Superior temporal gyrus (tissue), 1 donor: ENCODE measurements at regions not wholly inside any gene's neighbourhood (a gene's known extent, or its start where the extent isn't known, plus 50 kb on each side); places are given as distances from the start of the nearest gene placed in this dataset.

Source experiments
- DNase-seq: peaks from one replicate; pipeline ENCODE4 v3.0.0-alpha.2; 2016; ENCODE audit errors: extremely low spot score

DNA sequence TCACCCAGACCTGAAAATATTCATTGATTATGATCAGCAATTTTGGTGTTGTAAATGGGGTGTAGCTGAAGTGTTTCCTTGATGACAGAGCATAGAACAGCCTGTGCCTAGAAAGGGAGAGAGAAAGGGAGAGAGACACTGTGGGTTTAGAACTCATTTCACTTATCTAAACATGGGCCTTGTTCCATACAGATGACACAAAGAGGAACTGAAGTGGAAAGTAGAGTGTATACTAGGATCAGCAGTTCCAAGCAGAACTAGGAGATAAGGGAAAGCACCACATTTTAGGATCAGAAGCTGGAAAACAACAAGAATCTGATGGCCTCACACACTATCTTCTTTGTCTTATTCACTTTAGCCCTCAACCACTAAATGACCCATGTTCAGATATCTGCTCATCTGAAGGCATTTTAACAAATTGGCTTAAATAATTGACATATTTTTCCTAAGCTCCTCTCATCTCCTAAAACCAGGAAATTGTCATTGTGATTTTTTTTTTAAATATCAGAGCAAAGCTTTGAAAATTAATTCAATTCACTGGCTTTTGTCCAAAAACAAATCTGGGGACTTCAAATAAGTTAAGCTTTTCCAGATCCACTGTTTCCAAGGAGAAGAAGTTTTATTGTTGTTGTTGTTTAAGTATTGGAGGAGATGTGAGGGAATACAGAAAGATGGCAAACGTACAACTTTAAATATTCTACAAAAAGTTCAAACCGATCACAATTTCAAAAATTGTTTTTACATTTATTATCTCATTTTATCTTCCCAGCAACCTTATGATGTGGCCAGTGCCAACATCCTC lies 103.8 kb downstream of the LYPLAL1 start:
- DNase-seq = no peak

DNA sequence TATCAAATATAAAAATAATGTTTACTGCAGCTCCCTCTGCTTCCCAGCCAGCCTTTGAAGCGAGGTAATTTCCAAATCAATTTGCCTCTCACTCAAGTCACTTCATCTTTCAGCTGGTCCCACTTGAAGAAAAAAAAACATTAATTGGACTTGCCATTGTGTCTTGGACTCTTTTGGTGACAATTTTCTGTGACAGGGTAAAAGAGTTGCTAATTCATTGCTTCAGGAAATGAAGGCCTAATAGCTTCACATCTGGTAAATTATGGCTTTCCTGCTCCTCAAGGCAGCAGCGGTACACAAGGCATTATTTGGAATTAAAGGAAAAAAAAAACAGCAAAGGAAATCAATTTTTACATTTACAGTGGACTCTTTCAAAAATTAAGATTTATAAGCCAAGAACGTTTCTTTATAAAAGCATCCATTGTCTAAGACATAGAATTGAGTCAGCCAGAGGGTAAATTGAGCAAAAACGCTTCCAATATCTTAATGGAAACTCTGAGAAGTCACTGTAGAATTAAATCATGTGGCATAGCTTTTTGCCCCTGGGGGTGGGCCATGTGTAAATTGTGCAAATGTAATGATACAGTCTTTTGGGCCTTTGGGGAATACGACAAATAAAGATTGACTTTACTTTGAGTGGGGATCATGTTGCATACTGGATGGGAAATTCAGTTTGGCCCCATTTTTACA lies 102.5 kb downstream of the LYPLAL1 start:
- no peak for DNase-seq

DNA sequence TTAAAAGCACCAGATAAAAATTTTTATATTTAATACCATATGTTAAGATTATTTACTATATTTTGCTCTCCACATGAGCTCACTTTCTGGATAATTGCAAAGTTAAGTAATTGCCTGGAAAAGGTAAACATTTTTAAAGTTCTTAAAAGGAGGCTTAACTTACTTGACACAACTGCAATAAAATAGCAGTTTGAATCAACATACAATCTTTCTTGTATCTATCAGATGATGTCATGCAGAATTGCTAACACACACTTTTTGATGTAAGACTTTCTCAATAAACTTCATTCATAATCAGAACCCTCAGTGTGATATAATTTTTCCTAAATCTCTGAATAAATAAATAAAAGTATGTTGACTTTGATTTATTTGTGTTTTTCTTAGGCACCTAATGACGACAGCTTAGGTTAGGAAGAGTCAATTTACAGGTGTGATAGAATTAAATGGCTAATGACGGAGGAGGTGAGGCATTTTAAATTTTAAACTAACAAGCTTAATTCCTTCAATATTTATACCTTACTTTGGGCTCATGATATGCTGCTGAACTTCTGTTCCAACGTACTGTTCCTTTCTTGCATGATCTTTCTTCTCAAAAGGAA lies 99.5 kb downstream of the LYPLAL1 start:
- no peak for DNase-seq

DNA sequence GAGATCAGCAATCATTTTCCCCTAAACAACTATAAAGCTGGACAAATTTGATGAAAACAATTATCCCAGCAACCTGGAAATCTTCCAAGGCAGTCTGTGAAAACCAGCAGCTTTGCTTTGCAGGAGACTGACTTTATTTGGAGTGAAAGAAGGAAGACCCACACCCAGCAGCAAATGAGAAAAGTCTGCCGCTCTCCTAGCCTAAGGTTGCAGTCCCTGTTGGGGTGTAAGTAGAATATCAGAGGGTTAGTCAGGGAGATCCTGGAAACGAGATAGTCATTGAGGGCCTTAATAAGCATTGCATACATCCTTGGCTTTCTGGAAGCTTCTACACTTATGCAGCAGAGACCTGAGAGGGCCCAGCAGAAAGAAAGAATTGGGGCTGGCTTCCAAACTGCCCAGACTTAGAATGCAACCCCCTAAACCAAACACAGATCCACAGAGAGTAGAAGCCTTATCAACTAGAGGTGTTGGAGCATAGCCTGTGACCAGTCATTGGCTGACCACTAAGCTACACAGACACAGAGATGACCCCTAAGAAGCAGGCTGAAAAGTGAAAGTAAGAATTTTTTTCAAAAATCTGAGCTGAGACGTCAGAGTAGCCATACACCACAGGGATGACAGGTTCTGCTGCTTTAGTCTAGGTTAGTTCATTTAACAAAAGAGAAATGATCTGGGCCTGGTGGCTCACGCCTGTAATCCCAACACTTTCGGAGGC lies 98.3 kb downstream of the LYPLAL1 start:
- no peak for DNase-seq

DNA sequence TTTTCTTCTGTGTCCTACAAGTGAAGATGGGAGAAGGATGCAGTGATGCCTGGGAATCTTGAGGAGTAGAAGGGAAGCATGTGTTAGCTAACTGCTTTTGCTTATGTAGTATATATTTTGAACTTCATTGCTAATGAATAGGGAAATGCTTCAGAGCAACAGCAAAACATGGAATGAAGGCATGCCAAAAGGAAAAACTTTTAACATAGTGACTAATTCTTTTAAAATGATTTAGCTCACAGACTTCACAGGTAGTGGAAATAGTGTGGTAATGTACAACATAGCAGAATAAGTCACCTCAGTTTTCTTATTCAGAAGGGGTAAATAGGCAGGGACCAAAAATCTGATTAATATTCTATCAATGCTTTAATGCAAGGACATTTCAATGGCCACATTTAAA lies 95.5 kb downstream of the LYPLAL1 start:
- no peak for DNase-seq

DNA sequence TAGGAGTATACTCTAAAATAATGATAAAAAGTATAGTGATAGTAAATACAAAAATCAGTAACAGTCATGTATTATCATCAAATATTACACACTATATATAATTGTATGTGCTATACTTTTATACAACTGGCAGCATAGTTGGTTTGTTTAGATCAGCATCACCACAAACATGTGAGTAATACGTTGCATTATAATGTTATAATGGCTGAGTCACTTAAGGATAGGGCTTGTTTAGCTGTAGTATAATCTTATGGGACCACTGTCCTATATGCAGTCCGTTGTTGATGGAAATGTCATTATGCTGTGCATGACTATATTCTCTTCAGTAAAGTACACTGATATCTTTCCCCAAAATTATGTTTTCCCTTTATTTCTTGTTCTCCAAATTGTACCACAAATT lies 92.8 kb downstream of the LYPLAL1 start:
- no peak for DNase-seq

DNA sequence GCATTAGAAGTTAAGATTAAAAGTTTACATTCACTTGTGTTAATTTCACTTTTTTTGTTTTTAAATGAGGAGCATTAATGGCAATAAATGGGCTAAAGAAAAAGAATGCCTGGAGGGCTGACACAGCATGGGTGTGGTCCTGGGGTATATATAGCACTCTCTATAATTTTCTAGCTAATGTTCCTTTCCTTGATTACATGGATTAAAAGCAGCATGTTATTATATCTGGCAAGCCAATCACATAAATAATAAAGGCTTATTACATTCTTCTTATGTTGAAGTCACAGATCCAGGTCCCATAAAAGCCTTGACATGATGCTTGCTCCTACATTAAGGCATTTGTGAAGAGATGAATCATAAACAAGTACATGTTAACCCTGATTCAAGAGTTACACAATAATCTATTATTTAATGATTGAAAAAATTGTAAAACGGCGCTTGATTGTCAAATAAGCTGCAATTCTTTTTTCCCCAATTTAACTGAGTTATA lies 91.4 kb downstream of the LYPLAL1 start:
- DNase-seq = no peak

DNA sequence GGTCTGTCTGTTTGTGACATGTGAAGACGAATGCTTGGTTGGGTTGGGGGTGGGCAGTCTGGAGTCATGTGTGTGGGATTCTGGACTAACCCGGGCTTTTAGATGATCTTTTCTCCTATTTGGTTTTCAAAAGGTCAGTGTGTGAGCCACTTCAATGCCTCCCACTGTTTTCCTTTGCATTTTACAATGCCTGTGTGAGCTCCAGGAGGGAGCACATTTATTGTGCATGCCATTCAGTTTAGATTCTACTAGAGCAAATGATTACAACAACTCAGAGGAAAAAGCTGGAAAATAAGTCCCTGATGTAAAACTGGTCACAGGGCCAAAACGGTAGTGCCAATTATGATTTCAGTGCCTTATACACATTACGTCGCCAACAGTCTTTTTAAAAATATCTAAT lies 90.9 kb downstream of the LYPLAL1 start:
- no peak for DNase-seq
